ENCODE measurements at regions not wholly inside any gene's neighbourhood (a gene's known extent, or its start where the extent isn't known, plus 50 kb on each side); places are given as distances from the start of the nearest gene placed in this dataset.

DNA sequence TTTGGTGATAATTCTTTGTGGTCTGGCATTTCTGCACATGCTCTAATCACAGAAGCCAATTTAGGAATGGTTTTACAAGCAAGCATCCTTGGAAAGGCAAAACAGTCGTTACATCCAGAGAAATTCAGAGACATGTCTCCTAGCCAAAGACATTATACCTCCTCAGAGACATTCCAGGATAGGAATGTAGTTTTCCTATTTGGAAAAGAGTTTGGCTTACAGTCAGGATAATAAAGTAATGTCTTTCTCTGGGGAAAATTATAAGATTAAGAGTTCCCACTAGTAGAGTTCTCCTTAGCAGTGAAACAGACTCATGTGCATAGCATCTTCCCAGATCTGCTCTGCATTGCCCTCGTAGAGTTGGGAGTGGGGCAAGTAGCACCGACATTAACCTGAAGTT is 753.6 kb upstream of the TMEFF2 start:
- TF ChIP-seq POLR2A (IDR thresholded peaks at IDR 0.05) = no peak
- TF ChIP-seq, protein P1, sequence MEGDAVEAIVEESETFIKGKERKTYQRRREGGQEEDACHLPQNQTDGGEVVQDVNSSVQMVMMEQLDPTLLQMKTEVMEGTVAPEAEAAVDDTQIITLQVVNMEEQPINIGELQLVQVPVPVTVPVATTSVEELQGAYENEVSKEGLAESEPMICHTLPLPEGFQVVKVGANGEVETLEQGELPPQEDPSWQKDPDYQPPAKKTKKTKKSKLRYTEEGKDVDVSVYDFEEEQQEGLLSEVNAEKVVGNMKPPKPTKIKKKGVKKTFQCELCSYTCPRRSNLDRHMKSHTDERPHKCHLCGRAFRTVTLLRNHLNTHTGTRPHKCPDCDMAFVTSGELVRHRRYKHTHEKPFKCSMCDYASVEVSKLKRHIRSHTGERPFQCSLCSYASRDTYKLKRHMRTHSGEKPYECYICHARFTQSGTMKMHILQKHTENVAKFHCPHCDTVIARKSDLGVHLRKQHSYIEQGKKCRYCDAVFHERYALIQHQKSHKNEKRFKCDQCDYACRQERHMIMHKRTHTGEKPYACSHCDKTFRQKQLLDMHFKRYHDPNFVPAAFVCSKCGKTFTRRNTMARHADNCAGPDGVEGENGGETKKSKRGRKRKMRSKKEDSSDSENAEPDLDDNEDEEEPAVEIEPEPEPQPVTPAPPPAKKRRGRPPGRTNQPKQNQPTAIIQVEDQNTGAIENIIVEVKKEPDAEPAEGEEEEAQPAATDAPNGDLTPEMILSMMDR (IDR thresholded peaks at IDR 0.05) = no peak

Data from suprapubic skin (tissue), 3 donors.